HG02623 (cell line): ENCODE measurements at regions not wholly inside any gene's neighbourhood (a gene's known extent, or its start where the extent isn't known, plus 50 kb on each side); places are given as distances from the start of the nearest gene placed in this dataset.

ENCODE experiments used
- ATAC-seq: cut with Tn5 transposase; IDR thresholded peaks from one replicate; pipeline ENCODE4 v1.9.1; 2021; ENCODE audit warnings: moderate library complexity; ENCODE audit not compliant: unreplicated experiment

DNA sequence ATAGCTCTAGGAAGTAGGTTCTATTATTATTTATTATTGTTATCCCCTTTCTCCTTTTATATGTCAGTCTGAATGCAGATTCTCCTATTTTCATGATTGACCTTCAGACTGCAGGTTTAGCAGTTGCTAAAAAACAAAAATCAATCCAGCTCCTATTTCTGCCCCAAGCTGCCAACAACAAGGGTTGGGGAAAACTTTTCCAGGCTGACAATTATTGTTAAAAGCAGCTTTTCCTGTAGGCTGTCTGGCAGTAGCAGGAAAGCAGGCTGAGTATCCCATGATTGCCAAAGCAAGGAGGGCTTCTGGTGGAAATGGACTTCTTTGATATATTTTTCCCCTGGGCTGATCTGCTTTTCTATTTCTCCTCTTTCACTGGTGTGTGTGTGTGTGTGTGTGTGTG is 78.0 kb upstream of the CTLA4 start:
- ATAC-seq: no peak

DNA sequence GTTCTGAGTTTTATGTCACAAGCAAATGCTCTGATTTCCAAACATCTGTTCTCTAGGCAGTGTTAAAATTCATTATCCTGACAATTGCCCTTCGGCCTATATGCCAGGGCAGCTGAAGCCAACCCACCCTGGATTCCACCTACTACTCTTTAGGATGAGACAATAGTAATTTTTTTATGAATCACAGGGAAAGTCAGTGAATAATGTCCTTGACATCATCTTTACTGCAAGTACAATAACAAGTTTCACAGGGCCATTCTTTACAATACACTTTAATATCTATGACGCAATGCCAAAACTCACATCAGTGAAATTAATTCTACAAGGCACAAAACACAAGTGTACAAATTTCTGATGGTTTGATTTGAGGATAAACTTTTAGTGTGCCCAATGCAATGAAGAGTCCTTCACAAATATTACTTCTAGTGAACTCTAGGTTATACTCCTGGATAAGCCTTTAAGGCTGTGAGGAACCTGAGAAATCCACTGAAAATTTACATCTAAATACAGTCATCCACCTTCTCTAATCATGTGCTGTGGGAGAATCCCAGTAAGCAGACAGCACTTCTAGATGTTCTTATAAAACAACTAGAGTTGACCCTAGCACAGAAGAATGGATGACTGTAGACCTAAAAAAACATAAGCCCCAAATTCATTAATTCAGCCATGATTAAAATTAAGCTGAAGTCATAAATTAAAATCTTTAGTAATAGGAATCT is 77.3 kb upstream of the CTLA4 start:
- no peak for ATAC-seq

DNA sequence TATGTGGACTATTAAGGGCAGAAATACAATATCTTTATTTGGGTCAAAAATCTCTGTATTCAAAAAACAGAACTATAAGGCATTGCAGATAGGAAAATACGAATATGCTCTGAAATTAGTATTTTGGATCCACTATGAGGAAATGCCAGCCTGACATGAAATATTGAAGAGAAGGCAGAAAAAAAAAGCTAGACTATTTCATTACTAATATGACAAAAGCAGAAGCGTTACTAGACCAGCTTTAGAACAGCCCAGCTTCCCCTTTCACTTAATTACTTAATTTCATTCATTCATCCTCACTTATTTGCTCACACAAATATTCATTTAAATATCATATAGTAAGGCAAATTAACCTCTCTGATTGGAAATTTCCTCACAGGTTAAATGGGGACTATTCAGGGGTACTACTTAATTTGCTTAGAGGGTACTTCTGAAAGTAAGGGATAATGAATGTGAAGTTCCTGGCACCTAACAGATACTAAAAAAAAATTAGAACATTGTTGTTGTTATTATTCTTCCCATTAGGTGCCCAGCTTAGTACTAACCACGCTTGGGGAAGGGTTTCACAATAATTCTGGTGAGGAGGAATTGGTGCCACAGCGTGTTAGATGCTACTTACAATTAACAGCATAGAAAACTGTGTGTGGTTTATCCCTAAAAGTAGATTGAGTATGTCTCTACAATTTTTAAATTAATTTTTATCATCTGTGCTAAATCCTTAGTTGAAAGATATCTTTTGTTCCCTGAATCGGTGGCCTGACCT is 71.1 kb upstream of the CTLA4 start:
- ATAC-seq: no peak

DNA sequence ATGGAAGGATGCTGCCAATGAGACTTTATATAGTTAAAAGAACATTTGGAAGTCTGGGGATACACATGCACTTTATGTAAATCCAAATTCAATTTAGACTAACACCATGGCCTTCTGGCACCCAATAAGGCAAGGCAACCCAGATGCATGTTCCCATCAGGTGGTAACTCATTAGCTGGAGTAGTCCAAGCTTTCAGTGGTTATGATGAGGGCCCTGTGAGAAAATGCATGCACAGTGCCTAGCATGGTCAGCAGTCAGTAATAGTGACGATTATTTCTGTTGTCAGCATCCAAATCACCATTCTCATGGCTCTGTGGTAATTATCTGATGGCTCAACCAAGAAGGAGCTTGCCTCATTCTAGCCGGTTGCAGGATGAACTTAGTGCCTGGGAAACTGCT is 70.3 kb upstream of the CTLA4 start:
- no peak for ATAC-seq

DNA sequence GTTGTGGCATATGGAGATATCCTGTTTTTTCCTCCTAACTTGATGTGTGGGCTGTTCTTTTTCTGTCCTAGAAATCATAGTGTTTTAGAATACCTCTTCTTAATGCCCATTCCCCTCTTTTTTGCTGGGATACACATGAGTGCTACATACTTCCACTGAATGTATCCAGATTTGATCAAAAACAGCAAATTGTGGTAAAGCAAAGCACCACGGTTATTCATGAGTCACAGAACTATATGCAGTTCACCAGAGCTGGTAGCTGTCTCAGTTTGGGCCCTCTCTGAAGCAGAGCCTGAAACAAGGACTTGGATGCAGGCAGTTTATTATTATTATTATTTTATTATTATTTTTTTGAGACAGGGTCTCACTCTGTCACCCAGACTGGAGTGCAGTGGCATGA is 69.9 kb upstream of the CTLA4 start:
- ATAC-seq: no peak

DNA sequence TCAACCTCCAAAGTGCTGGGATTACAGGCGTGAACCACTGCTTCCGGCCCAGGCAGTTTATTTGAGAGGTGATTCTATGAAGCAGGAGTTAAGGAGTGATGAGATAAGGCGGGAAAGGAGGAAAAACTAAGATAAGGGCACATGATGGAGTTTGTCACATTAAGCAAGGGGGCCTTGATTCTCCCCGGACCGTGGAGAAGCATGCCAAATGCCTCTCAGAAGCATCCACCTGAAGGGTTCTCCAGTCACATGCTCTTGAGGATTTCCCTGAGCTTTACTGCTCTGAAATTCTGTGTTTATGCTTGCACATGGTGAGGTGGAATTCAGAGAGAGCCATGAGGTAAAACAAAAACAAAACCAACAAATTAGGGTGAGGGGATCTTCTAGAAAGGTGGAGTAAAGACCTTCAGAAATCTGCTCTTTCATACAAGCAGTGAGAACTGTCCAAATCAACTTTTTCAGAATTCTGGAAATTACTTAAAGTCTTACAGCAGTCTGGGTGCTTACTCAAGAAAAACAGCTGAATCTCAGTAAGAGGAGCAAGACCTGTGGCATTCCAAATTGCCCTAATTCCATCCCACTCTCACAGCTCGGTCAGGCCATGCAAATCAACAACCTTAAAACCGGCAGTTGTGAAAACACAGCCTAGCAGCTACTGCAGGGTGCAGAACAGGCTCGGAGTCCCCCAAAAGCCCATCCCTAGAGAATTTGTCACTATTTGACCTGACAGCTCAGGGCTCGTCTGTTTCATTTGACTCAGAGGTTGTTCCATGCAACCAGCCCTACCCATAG is 69.1 kb upstream of the CTLA4 start:
- ATAC-seq: peak; percentile 37

DNA sequence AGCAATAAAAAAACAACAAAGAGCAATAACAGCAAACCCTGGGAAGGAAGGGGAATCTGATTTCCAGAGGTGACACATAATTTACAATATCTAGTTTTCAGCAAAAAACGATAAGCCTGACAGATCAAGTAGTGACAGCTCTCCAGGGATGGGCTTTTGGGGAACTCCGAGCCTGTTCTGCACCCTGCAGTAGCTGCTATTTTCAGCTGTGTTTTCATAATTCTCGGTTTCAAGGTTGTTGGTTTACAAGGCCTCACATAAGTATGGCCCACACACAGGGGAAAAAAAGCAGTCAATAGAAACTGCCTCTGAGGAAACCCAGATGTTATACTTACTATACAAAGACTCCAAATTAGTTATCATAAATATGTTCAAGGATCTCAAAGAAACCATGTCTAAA is 67.7 kb upstream of the CTLA4 start:
- ATAC-seq: peak; percentile 86

DNA sequence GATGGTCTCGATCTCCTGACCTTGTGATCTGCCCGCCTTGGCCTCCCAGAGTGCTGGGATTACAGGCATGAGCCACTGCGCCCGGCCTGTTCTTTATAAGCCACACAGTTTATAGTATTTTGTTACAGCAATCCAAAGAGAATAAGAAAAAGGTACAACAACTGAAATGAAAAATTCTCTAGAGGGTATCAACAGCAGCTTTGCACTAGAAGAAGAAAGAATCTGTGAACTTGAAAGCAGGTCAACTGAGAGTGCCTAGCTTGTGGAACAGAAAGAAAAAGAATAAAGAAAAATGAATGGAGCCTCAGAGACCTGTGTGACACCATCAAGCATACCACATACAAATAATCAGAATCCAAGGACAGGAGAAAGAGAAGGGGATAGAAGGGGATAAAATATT is 66.8 kb upstream of the CTLA4 start:
- ATAC-seq: no peak

DNA sequence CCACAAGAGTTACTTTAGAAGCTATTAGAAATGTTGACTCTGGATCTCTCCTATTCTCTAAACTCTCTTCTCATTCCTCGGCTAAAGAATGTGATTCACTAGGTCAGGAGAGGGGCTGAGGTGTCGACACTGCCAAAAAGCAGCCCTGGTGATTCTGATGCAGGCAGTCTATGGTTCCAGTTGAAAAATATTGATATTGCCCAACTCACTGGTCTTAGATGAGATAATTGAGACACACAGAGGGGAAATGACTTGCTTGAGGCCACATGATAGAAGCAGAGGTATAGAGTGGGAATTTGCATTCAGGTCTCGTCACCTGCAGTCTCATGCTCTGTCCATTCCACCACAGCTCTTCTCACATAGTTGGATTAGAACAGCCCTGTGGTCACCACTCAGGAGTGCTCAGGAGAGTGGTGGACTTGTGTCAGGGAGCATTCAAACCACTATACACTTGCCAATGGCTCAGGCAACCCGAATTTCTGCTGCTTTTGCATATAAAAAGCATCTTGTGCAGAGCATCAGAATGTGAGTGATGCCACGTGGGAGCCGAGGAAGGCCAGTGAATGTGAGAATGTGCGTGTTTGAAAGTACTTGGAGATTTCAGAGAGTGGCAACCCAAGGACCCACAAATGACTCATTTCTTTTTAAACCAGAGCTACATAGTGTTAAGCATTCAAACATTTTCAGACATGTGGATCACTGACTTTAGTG is 65.1 kb upstream of the CTLA4 start:
- ATAC-seq: no peak

DNA sequence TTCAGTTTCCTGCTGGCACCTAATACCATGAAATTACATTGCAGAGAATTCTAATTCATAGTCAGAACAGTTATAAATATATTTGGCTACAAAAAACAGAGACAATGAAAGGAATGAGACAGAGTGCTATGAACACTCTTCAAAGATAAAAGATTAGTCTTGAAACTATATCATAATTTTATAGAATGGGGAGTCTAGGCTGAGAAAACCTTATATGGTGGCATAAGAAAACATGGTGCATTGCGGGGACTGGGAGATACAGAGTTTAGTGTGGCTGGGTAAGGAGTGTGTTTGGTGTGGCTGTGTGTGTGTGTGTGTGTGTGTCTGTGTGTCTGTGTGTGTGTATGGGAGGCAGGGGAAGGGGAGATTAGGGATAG is 64.5 kb upstream of the CTLA4 start:
- no peak for ATAC-seq

DNA sequence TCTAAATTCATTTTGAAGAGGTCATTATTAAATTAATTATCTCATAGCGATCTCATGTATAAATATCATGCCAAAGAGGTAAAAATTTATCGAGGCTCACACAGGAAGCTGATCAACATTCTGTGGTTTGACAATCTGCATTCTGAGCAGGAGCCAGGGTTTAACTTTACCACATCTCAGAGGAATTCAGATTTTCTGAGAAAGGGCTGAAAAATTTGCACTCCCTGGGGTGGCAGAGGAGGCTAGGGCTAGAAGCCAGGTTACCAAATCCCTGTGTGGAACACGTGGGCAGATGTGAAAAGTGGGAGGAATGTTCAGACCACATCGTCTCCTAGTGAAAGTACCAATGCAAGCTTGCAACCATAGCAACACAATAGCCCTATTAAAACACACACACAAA is 63.5 kb upstream of the CTLA4 start:
- no peak for ATAC-seq

DNA sequence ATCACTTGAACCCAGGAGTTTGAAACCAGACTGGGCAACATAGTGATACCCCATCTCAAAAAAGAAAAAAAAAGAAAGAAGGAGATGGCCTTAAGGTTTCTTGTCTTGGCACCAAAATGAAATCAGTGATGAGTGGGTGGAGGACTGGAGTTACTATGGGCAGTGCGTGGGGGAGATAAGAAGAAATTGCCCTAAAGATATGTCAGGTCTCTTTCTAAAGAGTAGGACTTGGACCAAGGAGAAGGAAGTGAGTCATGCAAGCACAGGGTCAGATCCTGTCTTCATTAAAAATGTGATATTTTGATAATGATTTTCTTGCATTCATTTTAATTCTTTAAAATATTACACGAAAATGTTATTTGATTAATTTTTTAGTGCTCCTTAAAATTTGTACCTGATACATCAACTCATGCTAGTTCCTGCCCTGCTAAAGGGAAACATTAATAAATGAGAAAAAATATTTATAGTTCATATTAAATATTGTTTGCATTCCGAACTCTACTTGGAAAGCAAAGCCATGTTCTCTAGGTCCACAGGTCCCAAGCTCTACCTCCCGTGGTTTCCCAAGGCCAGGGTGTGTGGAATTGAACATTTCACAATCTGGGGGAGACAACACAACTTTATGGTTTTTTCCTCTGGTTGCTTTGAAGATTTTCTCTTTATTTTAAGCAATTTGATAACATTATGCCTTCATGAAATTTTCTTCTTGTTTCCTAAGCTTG is 62.6 kb upstream of the CTLA4 start:
- no peak for ATAC-seq

DNA sequence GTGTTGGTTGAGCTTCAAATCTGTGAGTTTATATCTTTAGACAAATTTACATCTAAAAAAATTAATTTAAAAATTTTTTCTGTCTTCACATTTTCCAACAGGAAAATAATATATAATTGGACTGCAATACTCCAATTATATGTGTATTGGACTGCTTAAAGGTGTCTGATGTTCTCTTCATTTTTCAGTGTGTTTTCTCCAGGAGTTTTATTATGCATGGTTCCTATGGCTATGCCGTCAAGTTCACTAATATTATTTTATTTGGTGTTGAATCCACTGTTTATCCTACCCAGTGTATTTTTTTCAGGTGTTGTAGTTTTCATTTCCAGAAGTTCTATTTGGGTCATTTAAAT is 62.1 kb upstream of the CTLA4 start:
- no peak for ATAC-seq

DNA sequence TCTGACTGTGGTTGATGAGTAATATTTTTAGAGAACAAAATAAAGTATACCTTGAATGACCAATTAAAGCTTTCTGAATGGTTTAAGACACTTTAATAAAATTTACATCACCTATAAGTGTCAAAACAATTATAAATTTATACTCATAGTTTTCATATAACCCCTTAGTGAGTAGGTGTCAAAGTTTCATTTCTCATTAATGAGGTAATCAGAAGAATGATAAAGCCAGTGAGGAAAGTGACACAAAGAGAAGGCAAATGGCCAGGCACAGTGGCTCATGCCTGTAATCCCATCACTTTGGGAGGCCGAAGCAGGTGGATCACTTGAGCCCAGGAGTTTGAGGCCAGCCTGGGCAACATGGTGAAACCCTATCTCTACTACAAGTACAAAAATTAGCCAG is 60.8 kb upstream of the CTLA4 start:
- ATAC-seq: no peak

DNA sequence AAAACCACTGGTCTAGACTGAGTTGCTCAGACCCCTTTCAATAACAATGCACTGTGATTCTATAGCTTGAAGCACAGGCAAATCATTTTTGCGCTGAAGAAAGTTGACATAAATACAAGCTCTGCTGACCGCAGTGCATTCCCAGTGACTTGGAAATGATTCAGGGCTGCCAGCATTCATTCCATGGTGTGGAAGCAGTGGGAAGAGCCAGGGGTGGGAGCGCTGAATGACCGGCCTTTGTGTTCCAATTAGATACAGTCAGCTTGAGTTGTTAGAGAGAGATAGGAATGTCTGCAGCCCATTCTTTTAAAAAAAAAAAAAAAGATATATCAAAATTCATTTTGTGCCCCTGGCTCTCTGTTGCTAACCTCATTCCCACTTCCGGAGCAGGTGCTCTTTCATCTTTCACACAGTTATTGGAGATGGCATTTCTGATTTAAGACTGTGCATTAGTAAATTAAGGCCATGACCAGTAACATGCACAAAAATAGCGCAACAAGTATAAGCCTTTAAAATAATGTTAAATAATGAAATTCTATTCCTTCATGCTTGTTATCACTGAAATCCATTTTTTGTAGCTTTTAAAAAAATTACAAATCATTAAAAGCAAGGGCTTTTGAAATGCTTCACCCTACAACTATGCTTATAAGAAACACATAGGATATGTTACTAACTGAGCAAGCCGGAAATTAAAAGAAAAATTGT is 59.4 kb upstream of the CTLA4 start:
- ATAC-seq: no peak

DNA sequence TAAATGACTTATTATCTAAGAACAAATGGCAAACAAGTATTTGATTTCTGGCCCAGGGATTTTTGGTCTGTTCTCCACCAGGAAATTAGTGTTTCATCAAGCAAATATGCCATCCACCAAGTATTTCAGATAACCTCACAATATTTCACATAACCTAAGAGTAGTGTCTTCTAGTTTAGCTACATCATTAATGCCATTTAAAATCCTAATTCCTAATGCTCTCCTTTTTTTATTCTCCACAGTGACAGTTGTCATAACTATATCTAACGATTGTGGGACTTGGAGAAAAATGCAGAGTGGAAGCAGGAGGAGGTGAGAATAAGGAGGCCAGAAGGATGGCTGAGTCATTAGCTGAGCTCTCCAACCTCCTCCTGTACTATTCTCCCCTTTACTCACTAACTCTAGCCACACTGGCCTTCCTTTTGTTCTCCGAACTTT is 58.5 kb upstream of the CTLA4 start:
- no peak for ATAC-seq

DNA sequence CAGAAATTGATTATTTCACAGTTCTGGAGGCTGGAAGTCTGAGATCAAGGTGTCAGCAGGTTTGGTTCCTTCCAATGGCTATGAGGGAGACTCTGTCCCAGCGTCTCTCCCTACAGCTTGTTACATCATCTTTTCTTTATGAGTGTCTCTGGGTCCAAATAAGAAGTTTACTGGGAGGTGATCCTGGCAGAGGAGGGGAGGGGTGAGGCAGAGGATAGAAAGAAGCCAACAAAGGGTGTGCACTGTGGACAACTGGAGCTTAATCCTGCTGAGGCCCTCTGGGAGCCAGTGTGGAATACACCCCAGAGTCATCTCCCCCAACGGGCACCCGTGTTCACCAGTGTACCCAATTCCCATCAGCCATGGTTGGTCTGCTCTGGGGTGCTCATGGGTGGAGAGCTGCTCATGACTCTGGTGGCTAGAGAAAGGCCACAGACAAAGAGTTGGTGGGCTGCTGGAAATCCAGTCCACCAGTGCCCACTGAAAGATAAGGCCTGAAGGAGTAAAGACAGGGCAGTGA is 57.5 kb upstream of the CTLA4 start:
- ATAC-seq: no peak

DNA sequence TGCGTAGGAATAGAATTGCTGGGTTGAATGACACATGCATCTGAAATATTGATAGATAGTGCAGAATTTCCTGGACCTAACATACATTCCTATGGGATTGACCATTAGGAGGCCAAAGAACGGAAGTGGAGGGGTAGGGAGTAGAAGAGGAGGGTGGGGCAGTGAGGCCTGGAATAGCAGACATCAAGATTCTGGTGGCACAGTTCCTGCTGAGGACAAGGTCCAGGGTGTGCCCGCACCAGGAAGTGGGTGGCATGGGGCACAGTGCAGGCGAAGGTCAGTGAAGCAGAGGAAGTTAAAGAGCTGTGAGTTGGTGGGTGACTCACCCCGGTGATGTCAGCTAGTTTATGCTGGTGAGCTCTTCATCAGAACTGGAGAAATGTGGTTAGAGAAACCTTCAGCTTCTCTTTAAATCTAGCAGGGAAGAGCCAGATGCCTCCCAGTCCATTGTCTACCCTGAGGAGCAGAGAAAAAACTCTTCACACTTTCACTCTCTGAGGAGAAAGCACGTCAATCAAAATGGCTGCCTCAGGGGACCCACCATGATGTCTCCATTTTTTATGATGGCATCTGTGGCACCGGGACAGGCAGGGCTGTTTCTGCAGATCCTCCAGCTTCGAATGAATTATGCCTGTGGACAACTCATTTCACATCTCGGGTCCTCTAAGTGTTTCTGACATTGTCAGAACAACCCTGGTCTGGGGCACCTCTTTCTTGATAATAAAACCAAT is 55.9 kb upstream of the CTLA4 start:
- ATAC-seq: peak; percentile 62
